Peyer's patch (tissue), 4 donors: ENCODE measurements at regions not wholly inside any gene's neighbourhood (a gene's known extent, or its start where the extent isn't known, plus 50 kb on each side); places are given as distances from the start of the nearest gene placed in this dataset.

Source experiments
- POLR2A ChIP-seq, 2 donors: fragments of 450-650 bp; IDR thresholded peaks; one replicate each; pipeline ENCODE4 v1.5.1; 2017; ENCODE audit warnings: antibody characterized with exemption in 2 of 2, mild to moderate bottlenecking in 2 of 2, moderate library complexity in 2 of 2
- TF ChIP-seq, protein P1 (sequence below), 6 experiments: fragments of 450-650 bp in 4 of 6; fragments of 200-600 bp in 2 of 6; sonication (generic) in 1 of 6; IDR thresholded peaks; one replicate each; pipeline ENCODE4 v1.5.1; 2017 to 2019; ENCODE audit warnings: antibody characterized with exemption in 6 of 6, mild to moderate bottlenecking in 3 of 6, moderate library complexity in 1 of 6

DNA sequence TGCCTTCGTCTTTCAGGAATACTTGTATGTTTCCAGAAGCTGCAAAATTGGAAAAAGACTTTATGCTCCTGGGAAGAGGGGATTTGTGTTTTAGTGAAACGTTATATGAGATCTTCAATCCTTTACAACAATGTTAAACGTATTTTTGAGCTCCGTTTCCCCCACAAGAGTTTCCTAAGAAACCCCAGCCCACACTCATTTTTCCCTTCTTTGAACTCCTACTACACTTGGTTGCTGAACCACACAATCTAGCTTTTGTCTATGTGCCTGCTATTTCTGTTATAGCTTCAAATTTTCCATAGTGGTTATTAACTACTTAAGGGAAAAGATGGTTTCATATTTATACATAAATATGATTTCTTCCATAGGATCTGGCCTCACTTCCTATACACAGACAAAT, 238.6 kb upstream of the ACTBL2 start:
- TF ChIP-seq, protein P1, sequence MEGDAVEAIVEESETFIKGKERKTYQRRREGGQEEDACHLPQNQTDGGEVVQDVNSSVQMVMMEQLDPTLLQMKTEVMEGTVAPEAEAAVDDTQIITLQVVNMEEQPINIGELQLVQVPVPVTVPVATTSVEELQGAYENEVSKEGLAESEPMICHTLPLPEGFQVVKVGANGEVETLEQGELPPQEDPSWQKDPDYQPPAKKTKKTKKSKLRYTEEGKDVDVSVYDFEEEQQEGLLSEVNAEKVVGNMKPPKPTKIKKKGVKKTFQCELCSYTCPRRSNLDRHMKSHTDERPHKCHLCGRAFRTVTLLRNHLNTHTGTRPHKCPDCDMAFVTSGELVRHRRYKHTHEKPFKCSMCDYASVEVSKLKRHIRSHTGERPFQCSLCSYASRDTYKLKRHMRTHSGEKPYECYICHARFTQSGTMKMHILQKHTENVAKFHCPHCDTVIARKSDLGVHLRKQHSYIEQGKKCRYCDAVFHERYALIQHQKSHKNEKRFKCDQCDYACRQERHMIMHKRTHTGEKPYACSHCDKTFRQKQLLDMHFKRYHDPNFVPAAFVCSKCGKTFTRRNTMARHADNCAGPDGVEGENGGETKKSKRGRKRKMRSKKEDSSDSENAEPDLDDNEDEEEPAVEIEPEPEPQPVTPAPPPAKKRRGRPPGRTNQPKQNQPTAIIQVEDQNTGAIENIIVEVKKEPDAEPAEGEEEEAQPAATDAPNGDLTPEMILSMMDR (IDR thresholded peaks at IDR 0.05): no peak
- no peak for TF ChIP-seq POLR2A (IDR thresholded peaks at IDR 0.05)
